ENCODE measurements at regions not wholly inside any gene's neighbourhood (a gene's known extent, or its start where the extent isn't known, plus 50 kb on each side); places are given as distances from the start of the nearest gene placed in this dataset.

- in situ Hi-C loops (cut with MboI) = no loop called here
- no peak for FAIRE-seq
- TF ChIP-seq LEF1 (IDR thresholded peaks at IDR 0.05) (no peak), ILF3 (IDR thresholded peaks at IDR 0.05; ENCODE audit: borderline replicate concordance) (no peak), BMI1 (IDR thresholded peaks at IDR 0.05; ENCODE audit: low read length) (no peak), PTTG1 (tag; IDR thresholded peaks at IDR 0.05; ENCODE audit: low read depth) (no peak), ZBTB43 (CRISPR knock-in tag; IDR thresholded peaks at IDR 0.05) (no peak), ZNF707 (CRISPR knock-in tag; conservative IDR thresholded peaks at IDR 0.05) (no peak), CREB3L1 (IDR thresholded peaks at IDR 0.05; ENCODE audit: borderline replicate concordance, low read depth) (no peak), TEAD1 (CRISPR knock-in tag; IDR thresholded peaks at IDR 0.05) (no peak), ZBTB34 (CRISPR knock-in tag; IDR thresholded peaks at IDR 0.05) (no peak), ZKSCAN3 (CRISPR knock-in tag; IDR thresholded peaks at IDR 0.05) (no peak), ZNF282 (CRISPR knock-in tag; IDR thresholded peaks at IDR 0.05) (no peak)
Observed at GRCh38 chr5:130805648-130806047, 359.4 kb downstream of the HINT1 start.

More at GRCh38 chr5:130805648-130806047, 359.4 kb downstream of the HINT1 start:
- no TSS peak for BruUV-seq (replicated peaks)
- Histone ChIP-seq H3K4me3 (no peak overlapping the region), H3K36me3 (ENCODE audit: control insufficient read depth, insufficient read depth, low read length) (no peaks in the 10 kb centered on the region), H3K79me2 (ENCODE audit: control insufficient read depth, insufficient read depth, low read length) (no peaks in the 10 kb centered on the region), H3K9me1 (ENCODE audit: control insufficient read depth, insufficient read depth, low read length) (no peaks in the 10 kb centered on the region), H3K9me3 (replicated peaks; ENCODE audit: control insufficient read depth, insufficient read depth, low read depth, low read length) (no peaks in the 10 kb centered on the region), H3K9ac (ENCODE audit: insufficient read depth in 1 of 2, low read depth in 2 of 2, low read length in 2 of 2) (no peak overlapping the region), H4K20me1 (replicated peaks; ENCODE audit: control insufficient read depth, insufficient read depth, low read length) (no peaks in the 10 kb centered on the region), H3K27ac (ENCODE audit: extremely low read depth, low read depth, low read length) (no peak overlapping the region), H3K4me1 (replicated peaks in 1 of 2; ENCODE audit: control insufficient read depth in 2 of 2, insufficient read depth in 2 of 2, low read length in 2 of 2) (no peaks in the 10 kb centered on the region), H3K4me2 (ENCODE audit: insufficient read depth, low read length) (no peak overlapping the region), H2AFZ (ENCODE audit: low read depth, low read length) (no peak overlapping the region), H3K27me3 (ENCODE audit: control insufficient read depth in 2 of 2, insufficient read depth in 2 of 2, low read length in 2 of 2) (no peaks in the 10 kb centered on the region)
- intact Hi-C loops (cut with micrococcal nuclease) = no loop called here
- WGBS (ENCODE audit: insufficient coverage, low coverage, missing lambda C conversion rate) = 0% methylated on average over 2 of the region's 2 CpGs
- POLR2A ChIA-PET = interaction anchor here (0.7 kb wide), 1 partner anchor 11 kb away, joined by 3 read pairs; no protein-coding TSS in a partner anchor
- CTCF ChIA-PET (ENCODE audit: low intra/inter-chr PET ratio) = no interaction called here
- no peak for DNase-seq (ENCODE audit: extremely low read depth in 1 of 4, low spot score in 3 of 4)
- no peak for ATAC-seq
